OCI-M1 (cell line): ENCODE measurements at regions not wholly inside any gene's neighbourhood (a gene's known extent, or its start where the extent isn't known, plus 50 kb on each side); places are given as distances from the start of the nearest gene placed in this dataset.

Experiments
- DNase-seq: peaks from one replicate; lab custom pipeline; 2025; lab: John Stamatoyannopoulos, UW

- DNase-seq = no peak
Measured at GRCh38 chr20:60064554-60065196, 106.5 kb downstream of the CDH26 start.

GRCh38 chr20:60065741-60066437 lies 107.7 kb downstream of the CDH26 start:
- DNase-seq = no peak

GRCh38 chr20:60066438-60066823 lies 108.2 kb downstream of the CDH26 start:
- no peak for DNase-seq

- no peak for DNase-seq
Measured at GRCh38 chr20:60068509-60068908, 110.3 kb downstream of the CDH26 start.

GRCh38 chr20:60069656-60070055 lies 111.4 kb downstream of the CDH26 start:
- no peak for DNase-seq

- no peak for DNase-seq
Measured at GRCh38 chr20:60070791-60071190, 112.6 kb downstream of the CDH26 start.

- no peak for DNase-seq
Measured at GRCh38 chr20:60071965-60072364, 113.7 kb downstream of the CDH26 start.

GRCh38 chr20:60073086-60073485 lies 114.9 kb downstream of the CDH26 start:
- no peak for DNase-seq

GRCh38 chr20:60073504-60073903 lies 115.3 kb downstream of the CDH26 start:
- DNase-seq = no peak

- DNase-seq = no peak
Measured at GRCh38 chr20:60074276-60074675, 116.1 kb downstream of the CDH26 start.

GRCh38 chr20:60078351-60079250 lies 120.4 kb downstream of the CDH26 start:
- no peak for DNase-seq

GRCh38 chr20:60080401-60080800 lies 122.2 kb downstream of the CDH26 start:
- DNase-seq = no peak

- no peak for DNase-seq
Measured at GRCh38 chr20:60085551-60086132, 127.4 kb downstream of the CDH26 start.

- DNase-seq = no peak
Measured at GRCh38 chr20:60086821-60087562, 128.8 kb downstream of the CDH26 start.

GRCh38 chr20:60087563-60088105 lies 129.4 kb downstream of the CDH26 start:
- DNase-seq = no peak

GRCh38 chr20:60088236-60088635 lies 130.0 kb downstream of the CDH26 start:
- no peak for DNase-seq

GRCh38 chr20:60090631-60091030 lies 132.4 kb downstream of the CDH26 start:
- DNase-seq = no peak

- no peak for DNase-seq
Measured at GRCh38 chr20:60091305-60091704, 133.1 kb downstream of the CDH26 start.

GRCh38 chr20:60091861-60092260 lies 133.6 kb downstream of the CDH26 start:
- DNase-seq = no peak

GRCh38 chr20:60092729-60093128 lies 134.5 kb downstream of the CDH26 start:
- DNase-seq = no peak

- DNase-seq = no peak
Measured at GRCh38 chr20:60095456-60095855, 137.2 kb downstream of the CDH26 start.
